Kidney (tissue), 13 donors: ENCODE measurements at regions not wholly inside any gene's neighbourhood (a gene's known extent, or its start where the extent isn't known, plus 50 kb on each side); places are given as distances from the start of the nearest gene placed in this dataset.

Source experiments
- DNase-seq, 5 donors: peaks; one replicate each; pipeline ENCODE4 v3.0.0-alpha.2; 2013 to 2020
- FAIRE-seq: peaks from 2 replicates; lab custom pipeline; 2012; peaks lifted over from hg19 to GRCh38; lab: Jason Lieb, UNC
- H3K27ac ChIP-seq, 2 donors: one replicate each; pipeline ENCODE4 v1.7.0; 2013; ENCODE audit warnings: low read depth in 2 of 2, low read length in 2 of 2, inconsistent platforms in 1 of 2
- H3K27me3 ChIP-seq: one replicate; pipeline ENCODE4 v1.7.1; 2013; ENCODE audit warnings: low read length, inconsistent platforms; ENCODE audit not compliant: control insufficient read depth, insufficient read depth
- H3K36me3 ChIP-seq, 3 donors: one replicate each; pipeline versions ENCODE4 v1.7.0 to v1.7.1; 2013; ENCODE audit warnings: low read length in 3 of 3, control low read depth in 1 of 3, inconsistent platforms in 1 of 3; ENCODE audit not compliant: insufficient read depth in 3 of 3, control insufficient read depth in 2 of 3
- H3K4me1 ChIP-seq, 3 donors: one replicate each; pipeline versions ENCODE4 v1.7.0 to v1.7.1; 2013; ENCODE audit warnings: low read length in 3 of 3, inconsistent platforms in 1 of 3, low read depth in 1 of 3; ENCODE audit not compliant: control insufficient read depth in 2 of 3, insufficient read depth in 2 of 3
- H3K4me3 ChIP-seq, 3 donors: one replicate each; pipeline versions ENCODE4 v1.7.0 to v1.8.1; 2013; ENCODE audit warnings: low read length in 3 of 3, control low read depth in 1 of 3, inconsistent platforms in 1 of 3
- H3K9ac ChIP-seq, 3 donors: one replicate each; pipeline versions ENCODE4 v1.7.0 to v1.7.1; 2013; ENCODE audit warnings: low read length in 3 of 3, control low read depth in 1 of 3, inconsistent platforms in 1 of 3
- H3K9me3 ChIP-seq, 3 donors: one replicate each; pipeline versions ENCODE4 v1.7.0 to v1.7.1; 2013; ENCODE audit warnings: low read length in 3 of 3, control low read depth in 1 of 3, inconsistent platforms in 1 of 3; ENCODE audit not compliant: control insufficient read depth in 2 of 3, insufficient read depth in 1 of 3
- CTCF ChIP-seq: IDR thresholded peaks from 3 replicates; pipeline ENCODE4 v1.5.1; 2012; ENCODE audit warnings: mild to moderate bottlenecking, moderate library complexity, borderline replicate concordance; ENCODE audit not compliant: insufficient read depth; ENCODE audit errors: extremely low read depth
- intact Hi-C: fragments of 100-400 bp; cut with DNase I; formaldehyde crosslinking; loops from one replicate; pipeline ENCODE4 v1.11.1; 2022
- donor health status: control.
- donor health status: control.
- donor health status: control.
- donor health status: control.
- donor health status: control.
- donor health status: DM: yes; HTN: yes; CAD: no.
- donor health status: Normal renal cell carcinoma (clear cell type).

- Histone ChIP-seq H3K4me1 (no peaks in the 10 kb centered on the region), H3K27ac (no peak overlapping the region), H3K9me3 (peaks cover 0 to 2% (median 0%) of the 10 kb centered on the region in 3 donors), H3K36me3 (no peaks in the 10 kb centered on the region), H3K9ac (no peak overlapping the region), H3K4me3 (no peak overlapping the region), H3K27me3 (no peaks in the 10 kb centered on the region)
- TF ChIP-seq CTCF = no peak
- intact Hi-C loops = no loop called here
- no peak for DNase-seq
- no peak for FAIRE-seq
These were observed 73.1 kb upstream of the SORBS2 start for GRCh38 chr4:185885075-185885474.

- Histone ChIP-seq H3K36me3 (no peaks in the 10 kb centered on the region), H3K27me3 (no peaks in the 10 kb centered on the region), H3K4me3 (no peak overlapping the region), H3K9me3 (peaks cover 0 to 2% (median 0%) of the 10 kb centered on the region in 3 donors), H3K9ac (no peak overlapping the region), H3K27ac (no peak overlapping the region), H3K4me1 (no peaks in the 10 kb centered on the region)
- FAIRE-seq = no peak
- no peak for TF ChIP-seq CTCF
- no peak for DNase-seq
- intact Hi-C loops = no loop called here
These were observed 73.6 kb upstream of the SORBS2 start for GRCh38 chr4:185885604-185886003.

- Histone ChIP-seq H3K36me3 (no peaks in the 10 kb centered on the region), H3K4me3 (no peak overlapping the region), H3K4me1 (no peaks in the 10 kb centered on the region), H3K9me3 (peaks cover 0 to 2% (median 0%) of the 10 kb centered on the region in 3 donors), H3K27me3 (no peaks in the 10 kb centered on the region), H3K27ac (no peak overlapping the region), H3K9ac (no peak overlapping the region)
- DNase-seq (no peak), FAIRE-seq (no peak)
- no peak for TF ChIP-seq CTCF
- intact Hi-C loops = no loop called here
These were observed 75.0 kb upstream of the SORBS2 start for GRCh38 chr4:185886832-185887524.
